HG02884 (cell line): ENCODE measurements at regions not wholly inside any gene's neighbourhood (a gene's known extent, or its start where the extent isn't known, plus 50 kb on each side); places are given as distances from the start of the nearest gene placed in this dataset.
"Not testable (repeated sequence)": the region's sequence is repeated elsewhere in the genome, so short reads cannot be mapped to it uniquely, and the experiment has no call there.

Experiments used
- ATAC-seq: cut with Tn5 transposase; IDR thresholded peaks from one replicate; pipeline ENCODE4 v1.9.1; 2021; ENCODE audit warnings: mild to moderate bottlenecking, moderate library complexity; ENCODE audit not compliant: unreplicated experiment

GRCh38 chr13:52931539-52932431 lies 83.3 kb upstream of the PCDH8 start:
- no peak for ATAC-seq

- ATAC-seq = no peak
Observed at GRCh38 chr13:52931131-52931530, 82.7 kb upstream of the PCDH8 start.

- no peak for ATAC-seq
Observed at GRCh38 chr13:52929846-52930245, 81.4 kb upstream of the PCDH8 start.

- ATAC-seq = no peak
Observed at GRCh38 chr13:52926971-52927370, 78.5 kb upstream of the PCDH8 start.

GRCh38 chr13:52925775-52926285 lies 77.4 kb upstream of the PCDH8 start:
- no peak for ATAC-seq

- no peak for ATAC-seq
Observed at GRCh38 chr13:52925251-52925650, 76.8 kb upstream of the PCDH8 start.

- no peak for ATAC-seq
Observed at GRCh38 chr13:52924289-52925148, 76.1 kb upstream of the PCDH8 start.

- no peak for ATAC-seq
Observed at GRCh38 chr13:52922961-52923360, 74.5 kb upstream of the PCDH8 start.

- ATAC-seq = peak; percentile 98
Observed at GRCh38 chr13:52921194-52921593, 72.8 kb upstream of the PCDH8 start.

- no peak for ATAC-seq
Observed at GRCh38 chr13:52916486-52916990, 68.1 kb upstream of the PCDH8 start.

GRCh38 chr13:52911340-52911739 lies 62.9 kb upstream of the PCDH8 start:
- ATAC-seq = no peak

GRCh38 chr13:52910318-52910717 lies 61.9 kb upstream of the PCDH8 start:
- ATAC-seq = not testable (repeated sequence)

GRCh38 chr13:52906122-52906903 lies 57.9 kb upstream of the PCDH8 start:
- no peak for ATAC-seq

GRCh38 chr13:52905701-52906100 lies 57.3 kb upstream of the PCDH8 start:
- ATAC-seq = no peak

GRCh38 chr13:52903320-52903719 lies 54.9 kb upstream of the PCDH8 start:
- ATAC-seq = peak; percentile 99

GRCh38 chr13:52899206-52899605 lies 50.8 kb upstream of the PCDH8 start:
- ATAC-seq = no peak
